Stimulated activated naive CD8-positive, alpha-beta T cell treated with anti-CD3 and anti-CD28 coated beads, Interleukin-15, amount 100 ng/mL, for 72 hours (primary cell): ENCODE measurements at regions not wholly inside any gene's neighbourhood (a gene's known extent, or its start where the extent isn't known, plus 50 kb on each side); places are given as distances from the start of the nearest gene placed in this dataset.

Experiments used
- ATAC-seq: fragments of 150-1000 bp; cut with Tn5 transposase; 2 replicates; pipeline ENCODE4 v1.10.0; 2021; ENCODE audit warnings: mild to moderate bottlenecking, moderate library complexity
- DNase-seq, 2 donors: peaks; one replicate each; pipeline ENCODE4 v3.0.0; 2021 to 2022
- H3K27ac Mint-ChIP-seq, 2 donors: one replicate each; pipeline ENCODE4 v1.8.0; 2022; ENCODE audit warnings: mild to moderate bottlenecking in 2 of 2, mixed read lengths in 2 of 2, moderate library complexity in 2 of 2
- H3K27me3 Mint-ChIP-seq: one replicate; pipeline ENCODE4 v1.8.0; 2022; ENCODE audit warnings: mixed read lengths
- H3K4me1 Mint-ChIP-seq: one replicate; pipeline ENCODE4 v1.8.0; 2022; ENCODE audit warnings: mild to moderate bottlenecking, mixed read lengths
- H3K4me3 Mint-ChIP-seq, 2 donors: one replicate each; pipeline ENCODE4 v1.8.0; 2022; ENCODE audit warnings: mild to moderate bottlenecking in 2 of 2, mixed read lengths in 2 of 2, moderate library complexity in 1 of 2
- H3K9me3 Mint-ChIP-seq, 2 donors: one replicate each; pipeline ENCODE4 v1.8.0; 2022; ENCODE audit warnings: mixed read lengths in 2 of 2

DNA sequence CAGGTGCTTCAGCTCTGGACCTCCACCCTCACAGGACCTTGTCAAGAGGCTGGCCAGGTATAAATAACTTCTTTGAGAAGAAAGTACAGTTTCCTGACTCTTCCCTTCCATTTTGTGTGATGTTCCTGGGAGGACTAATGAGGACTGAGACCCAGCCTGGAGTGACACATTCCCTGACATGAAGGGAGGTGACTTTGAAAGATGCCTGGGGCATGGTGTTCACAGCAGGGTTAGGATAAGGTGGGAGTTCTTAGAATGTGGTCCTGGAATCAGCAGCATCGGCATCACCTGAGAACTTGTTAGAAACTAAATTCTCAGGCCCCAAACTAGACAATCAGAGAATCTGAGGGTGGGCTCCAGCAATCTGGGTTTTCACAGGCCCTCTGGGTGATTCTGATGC, 224.9 kb upstream of the BOD1L1 start:
- Mint-ChIP-seq H3K9me3 (peaks cover 9 to 12% of the 10 kb centered on the region in 2 donors), H3K27ac (no peak overlapping the region), H3K4me3 (no peak overlapping the region), H3K4me1 (peaks cover 7% of the 10 kb centered on the region), H3K27me3 (peaks cover 6% of the 10 kb centered on the region)
- ATAC-seq (no peak), DNase-seq (no peak)

DNA sequence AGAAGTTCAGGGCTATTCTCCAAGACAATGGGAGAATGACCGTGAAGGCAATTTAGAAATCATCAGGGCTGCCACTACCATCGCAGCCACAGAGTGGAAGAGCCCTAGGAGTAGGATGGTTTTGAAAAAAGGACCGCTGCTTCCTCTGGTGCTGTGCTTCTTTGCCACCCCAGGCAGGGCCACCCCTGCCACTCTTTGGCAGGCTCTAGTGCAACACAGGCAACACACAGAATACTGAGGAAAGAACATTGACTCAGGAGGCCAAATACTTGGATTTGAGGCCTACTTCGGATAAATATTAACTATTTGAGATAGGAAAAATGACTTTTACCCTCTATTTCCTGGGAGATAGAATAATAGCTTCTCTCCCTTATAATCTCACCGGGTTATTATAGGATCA, 228.9 kb upstream of the BOD1L1 start:
- ATAC-seq = no peak
- no peaks in the 10 kb centered on the region for H3K4me1 Mint-ChIP-seq
- no peak overlapping the region for H3K4me3 Mint-ChIP-seq
- H3K27me3 Mint-ChIP-seq = no peaks in the 10 kb centered on the region
- DNase-seq = no peak
- no peaks in the 10 kb centered on the region for H3K9me3 Mint-ChIP-seq
- no peak overlapping the region for H3K27ac Mint-ChIP-seq

DNA sequence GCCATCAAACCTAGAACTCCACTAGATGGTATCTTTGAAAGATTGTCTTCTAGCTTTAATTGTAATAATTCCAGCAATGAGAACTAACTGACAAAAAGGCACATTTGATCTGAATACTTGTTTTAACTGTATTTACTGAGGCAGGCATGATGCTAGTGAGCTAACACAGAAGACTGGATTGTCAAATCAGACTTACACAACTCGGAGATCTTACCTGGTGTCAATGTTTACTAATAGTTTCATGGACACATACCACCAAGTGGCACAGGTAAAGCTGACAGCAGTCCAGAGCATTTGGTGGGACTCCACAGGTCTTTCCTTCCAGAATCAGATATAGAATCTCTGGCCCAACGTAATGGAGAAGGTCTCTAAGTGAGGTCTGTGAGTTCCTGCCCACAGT, 229.9 kb upstream of the BOD1L1 start:
- DNase-seq (no peak), ATAC-seq (no peak)
- no peak overlapping the region for H3K4me3 Mint-ChIP-seq
- peaks cover 0 to 5% of the 10 kb centered on the region in 2 donors for H3K9me3 Mint-ChIP-seq
- H3K4me1 Mint-ChIP-seq = no peaks in the 10 kb centered on the region
- no peak overlapping the region for H3K27ac Mint-ChIP-seq
- H3K27me3 Mint-ChIP-seq = no peaks in the 10 kb centered on the region

DNA sequence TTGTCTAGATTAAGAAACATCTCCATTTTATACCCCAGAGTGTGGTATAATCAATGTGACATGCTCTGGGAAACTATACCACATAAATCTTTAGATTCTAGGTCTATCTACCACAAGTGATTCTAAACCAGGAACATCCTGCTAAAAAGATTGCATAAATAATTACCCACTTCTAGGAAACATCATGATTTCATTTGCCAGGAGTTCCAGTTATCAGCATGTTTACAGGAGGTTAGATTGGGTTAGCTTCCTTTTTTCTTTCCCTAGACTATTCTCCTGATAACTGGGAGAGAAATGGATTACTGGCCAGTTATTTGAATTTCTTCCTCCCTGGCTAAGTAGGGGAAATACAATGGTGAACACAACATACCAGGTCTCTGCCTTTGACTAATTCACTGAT, 230.3 kb upstream of the BOD1L1 start:
- DNase-seq = no peak
- Mint-ChIP-seq H3K9me3 (peaks cover 4 to 9% of the 10 kb centered on the region in 2 donors), H3K27ac (no peak overlapping the region), H3K4me3 (no peak overlapping the region), H3K4me1 (no peaks in the 10 kb centered on the region), H3K27me3 (no peaks in the 10 kb centered on the region)
- ATAC-seq = no peak

DNA sequence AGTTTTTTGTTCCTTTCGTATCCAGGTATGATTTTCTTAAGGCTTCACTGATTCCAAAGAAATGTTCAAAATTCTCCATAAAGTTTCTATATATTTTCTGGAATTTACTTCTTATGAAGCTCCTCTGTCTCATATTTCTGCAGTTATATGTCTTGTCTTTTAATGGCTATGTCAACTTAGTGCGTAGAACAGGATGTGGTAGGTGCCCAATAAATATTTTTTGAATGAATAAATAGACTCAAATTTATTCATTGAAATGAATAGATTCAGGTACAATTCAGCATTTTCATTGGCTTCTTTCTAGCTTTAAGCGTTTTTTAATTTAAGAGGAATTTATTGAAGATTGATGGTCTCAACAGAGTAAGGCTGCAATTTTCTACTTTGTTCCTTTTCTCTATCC, 231.9 kb upstream of the BOD1L1 start:
- DNase-seq (no peak), ATAC-seq (no peak)
- Mint-ChIP-seq H3K9me3 (peaks cover 6 to 11% of the 10 kb centered on the region in 2 donors), H3K4me3 (no peak overlapping the region), H3K4me1 (no peaks in the 10 kb centered on the region), H3K27me3 (no peaks in the 10 kb centered on the region), H3K27ac (no peak overlapping the region)

DNA sequence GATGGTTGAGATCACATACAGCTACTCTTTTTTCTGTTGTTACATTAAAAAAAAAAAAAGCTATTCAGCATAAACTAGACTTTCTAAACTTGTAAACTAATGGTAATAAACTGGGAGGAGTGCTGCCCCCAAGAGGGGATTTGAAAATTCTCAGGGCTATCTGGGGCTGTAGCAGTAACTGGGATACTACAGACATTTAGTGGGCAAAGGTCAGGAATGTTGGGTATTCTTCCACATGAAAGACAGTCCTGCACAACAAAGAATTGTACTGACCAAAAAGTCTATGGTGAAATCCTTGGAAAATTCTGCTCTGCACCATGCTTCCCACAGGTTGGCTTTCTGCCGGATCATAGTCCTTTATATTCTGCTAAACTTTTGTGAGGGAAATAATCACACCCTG, 232.6 kb upstream of the BOD1L1 start:
- H3K27me3 Mint-ChIP-seq = no peaks in the 10 kb centered on the region
- H3K4me3 Mint-ChIP-seq = no peak overlapping the region

DNA sequence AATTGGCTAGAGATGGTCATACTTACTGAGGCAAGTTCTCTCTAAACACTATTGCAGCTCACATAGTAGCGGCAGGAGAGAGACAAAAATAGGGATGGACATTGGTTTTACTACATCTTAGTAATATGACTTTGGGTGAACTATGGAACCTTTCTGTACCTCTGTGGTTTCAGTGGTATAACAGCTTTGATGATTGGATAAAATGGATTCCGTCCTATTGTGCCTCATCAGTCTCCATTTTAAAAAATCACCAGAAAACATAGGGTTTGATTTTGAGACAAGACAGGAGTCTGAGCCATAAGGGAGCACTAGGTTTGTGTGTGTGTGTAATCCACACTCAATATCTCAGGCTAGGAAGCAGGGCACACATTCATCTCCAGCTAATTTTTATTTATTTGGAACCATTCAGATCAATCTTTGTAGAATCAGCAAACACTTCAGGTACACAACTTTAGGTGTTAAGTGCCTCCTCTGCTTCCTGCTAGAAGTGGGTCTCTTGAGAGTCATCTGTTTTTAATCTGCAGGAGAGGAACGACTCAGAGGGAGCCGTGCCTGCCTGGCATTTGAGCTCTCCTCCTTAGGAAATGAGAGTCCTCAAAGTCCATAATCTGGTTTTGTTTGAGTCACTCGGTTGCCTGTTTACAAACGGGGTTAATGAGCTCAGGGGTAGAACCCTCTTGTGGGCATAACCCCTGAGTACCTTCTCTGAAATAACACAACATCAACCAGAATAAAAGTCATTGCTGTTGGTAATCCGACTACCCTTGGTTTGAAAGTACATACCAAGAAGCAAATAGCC, 238.5 kb upstream of the BOD1L1 start:
- Mint-ChIP-seq H3K27ac (no peak overlapping the region), H3K4me1 (no peaks in the 10 kb centered on the region), H3K27me3 (no peaks in the 10 kb centered on the region), H3K4me3 (no peak overlapping the region), H3K9me3 (peaks cover 11 to 13% of the 10 kb centered on the region in 2 donors)
- DNase-seq = no peak
- ATAC-seq = no peak

More for the DNA sequence above, 232.6 kb upstream of the BOD1L1 start:
- ATAC-seq (no peak), DNase-seq (no peak)
- peaks cover 10 to 11% of the 10 kb centered on the region in 2 donors for H3K9me3 Mint-ChIP-seq
- H3K27ac Mint-ChIP-seq = no peak overlapping the region
- no peaks in the 10 kb centered on the region for H3K4me1 Mint-ChIP-seq

DNA sequence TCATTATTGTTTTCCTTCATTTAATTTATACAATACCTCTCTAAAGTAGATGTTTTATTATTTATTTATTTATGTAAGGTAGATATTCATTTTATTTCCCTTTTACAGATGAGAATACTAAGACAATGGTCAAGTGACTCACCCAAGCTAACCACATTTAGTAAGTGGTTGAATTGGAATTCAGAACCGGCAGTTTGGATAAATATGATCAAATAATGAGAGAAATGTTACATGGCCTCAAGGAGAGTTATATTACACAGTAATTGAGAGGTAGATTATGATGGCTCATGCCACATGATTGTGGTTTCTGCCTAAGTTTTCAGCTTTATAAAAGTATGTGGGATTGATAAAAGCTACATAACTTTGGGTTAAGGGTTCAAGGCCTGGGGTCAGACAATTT, 239.4 kb upstream of the BOD1L1 start:
- Mint-ChIP-seq H3K4me3 (no peak overlapping the region), H3K27me3 (no peaks in the 10 kb centered on the region), H3K9me3 (peaks cover 11 to 15% of the 10 kb centered on the region in 2 donors), H3K4me1 (no peaks in the 10 kb centered on the region), H3K27ac (no peak overlapping the region)
- no peak for ATAC-seq
- no peak for DNase-seq

DNA sequence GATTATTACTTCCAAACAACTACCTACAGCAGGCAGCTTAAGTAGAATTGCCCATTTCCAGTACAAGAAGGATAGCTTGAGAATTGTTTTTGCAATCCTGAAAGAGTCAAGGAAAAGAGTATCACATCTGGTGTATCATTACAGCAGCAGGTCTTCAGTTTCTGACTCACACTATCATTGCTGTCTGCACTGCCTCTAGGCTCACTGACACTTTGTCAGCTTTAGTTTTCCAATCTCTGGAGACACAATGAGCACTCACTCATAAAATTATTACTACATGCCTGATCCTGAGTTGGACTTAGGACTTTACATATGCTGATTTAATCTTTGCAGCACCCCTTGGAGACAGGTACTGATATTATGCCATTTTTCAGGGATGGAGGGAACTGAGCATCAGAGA, 244.6 kb upstream of the BOD1L1 start:
- H3K4me3 Mint-ChIP-seq = no peak overlapping the region
- no peaks in the 10 kb centered on the region for H3K4me1 Mint-ChIP-seq
- peaks cover 0 to 5% of the 10 kb centered on the region in 2 donors for H3K9me3 Mint-ChIP-seq
- H3K27ac Mint-ChIP-seq = no peak overlapping the region
- ATAC-seq (no peak), DNase-seq (no peak)
- no peaks in the 10 kb centered on the region for H3K27me3 Mint-ChIP-seq

DNA sequence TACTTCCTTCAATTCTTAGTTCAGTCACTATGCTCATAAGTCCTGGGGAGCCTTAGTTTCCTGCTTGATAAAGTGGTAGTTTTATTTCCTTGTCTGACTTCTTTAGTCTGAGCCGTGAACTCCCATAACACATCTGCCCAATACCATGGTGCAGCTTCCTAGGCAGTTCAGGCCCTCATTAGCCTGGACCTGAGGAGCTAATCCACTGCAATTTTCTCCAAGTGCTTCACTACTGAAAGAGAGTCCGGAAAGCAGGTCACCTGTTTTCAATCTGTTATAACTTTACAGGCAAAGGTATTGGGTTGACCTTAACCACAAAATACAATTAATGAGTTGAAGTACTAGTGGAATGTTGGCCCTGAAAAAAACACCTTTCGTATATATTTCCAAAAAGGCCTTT, 245.4 kb upstream of the BOD1L1 start:
- ATAC-seq (no peak), DNase-seq (no peak)
- H3K4me3 Mint-ChIP-seq = no peak overlapping the region
- no peaks in the 10 kb centered on the region for H3K4me1 Mint-ChIP-seq
- no peak overlapping the region for H3K27ac Mint-ChIP-seq
- no peaks in the 10 kb centered on the region for H3K27me3 Mint-ChIP-seq
- H3K9me3 Mint-ChIP-seq = peaks cover 0 to 5% of the 10 kb centered on the region in 2 donors

DNA sequence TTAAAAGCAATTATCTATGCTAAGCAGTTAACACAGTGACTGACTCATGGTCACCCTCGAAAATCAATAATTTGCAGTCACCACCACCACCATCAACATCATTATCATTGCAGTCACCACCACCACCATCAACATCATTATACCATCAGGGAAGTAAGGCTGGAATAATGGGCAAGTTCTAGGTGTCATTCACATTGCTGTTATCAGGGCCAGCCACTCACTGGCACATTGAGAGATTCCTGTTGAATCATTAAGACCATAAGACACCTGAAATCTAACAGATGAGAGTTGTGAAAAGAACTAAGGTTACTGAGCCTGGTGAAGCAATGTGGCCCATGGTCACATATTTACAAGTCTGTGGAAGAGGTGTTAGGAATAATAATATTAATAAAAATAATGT, 247.7 kb upstream of the BOD1L1 start:
- no peak overlapping the region for H3K27ac Mint-ChIP-seq
- H3K4me1 Mint-ChIP-seq = no peaks in the 10 kb centered on the region
- ATAC-seq (no peak), DNase-seq (no peak)
- peaks cover 5 to 6% of the 10 kb centered on the region in 2 donors for H3K9me3 Mint-ChIP-seq
- no peak overlapping the region for H3K4me3 Mint-ChIP-seq
- peaks cover 7% of the 10 kb centered on the region for H3K27me3 Mint-ChIP-seq

DNA sequence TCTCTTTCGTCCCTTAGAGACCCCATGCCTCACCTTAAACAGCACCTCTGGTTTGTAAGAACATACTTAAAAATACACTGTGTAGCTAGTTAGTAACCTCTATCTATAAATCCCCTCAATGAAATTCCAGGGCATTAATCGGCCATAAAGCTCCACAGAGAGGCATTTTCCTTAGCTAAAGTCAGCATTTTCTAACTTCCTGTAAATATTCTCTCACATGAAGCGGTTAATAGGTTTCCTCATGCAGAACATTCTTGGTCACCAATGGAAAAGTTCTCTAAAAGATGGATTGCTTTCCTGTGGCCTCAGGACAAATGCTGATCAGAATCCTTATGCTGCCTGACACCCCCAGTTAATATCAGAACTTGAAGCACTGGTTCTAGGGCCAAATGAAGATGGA, 248.6 kb upstream of the BOD1L1 start:
- ATAC-seq (no peak), DNase-seq (no peak)
- Mint-ChIP-seq H3K4me1 (no peaks in the 10 kb centered on the region), H3K27ac (no peak overlapping the region), H3K4me3 (no peak overlapping the region), H3K9me3 (peaks cover 1 to 6% of the 10 kb centered on the region in 2 donors), H3K27me3 (peaks cover 7% of the 10 kb centered on the region)

DNA sequence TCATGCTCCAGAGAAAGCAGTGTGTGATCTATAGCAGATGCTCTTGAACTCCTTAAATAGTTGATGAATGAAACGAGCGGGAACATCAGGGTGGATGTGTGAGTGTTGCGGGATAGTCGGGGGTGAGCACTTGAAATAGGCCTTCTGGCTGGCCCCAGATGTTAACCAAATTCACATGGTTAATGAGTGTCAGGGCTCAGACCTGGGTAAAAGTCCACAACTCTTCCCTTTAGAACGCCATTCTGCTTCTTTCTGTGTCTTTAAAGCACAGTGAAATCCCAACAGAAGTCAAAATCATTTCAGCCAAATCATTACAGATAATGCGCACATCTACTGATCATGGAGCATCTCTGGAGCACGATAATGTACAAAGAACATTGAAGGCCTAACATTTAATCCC, 249.4 kb upstream of the BOD1L1 start:
- Mint-ChIP-seq H3K27me3 (peaks cover 7% of the 10 kb centered on the region), H3K27ac (no peak overlapping the region), H3K4me3 (no peak overlapping the region), H3K9me3 (peaks cover 0 to 6% of the 10 kb centered on the region in 2 donors), H3K4me1 (no peaks in the 10 kb centered on the region)
- DNase-seq = no peak
- ATAC-seq = no peak

DNA sequence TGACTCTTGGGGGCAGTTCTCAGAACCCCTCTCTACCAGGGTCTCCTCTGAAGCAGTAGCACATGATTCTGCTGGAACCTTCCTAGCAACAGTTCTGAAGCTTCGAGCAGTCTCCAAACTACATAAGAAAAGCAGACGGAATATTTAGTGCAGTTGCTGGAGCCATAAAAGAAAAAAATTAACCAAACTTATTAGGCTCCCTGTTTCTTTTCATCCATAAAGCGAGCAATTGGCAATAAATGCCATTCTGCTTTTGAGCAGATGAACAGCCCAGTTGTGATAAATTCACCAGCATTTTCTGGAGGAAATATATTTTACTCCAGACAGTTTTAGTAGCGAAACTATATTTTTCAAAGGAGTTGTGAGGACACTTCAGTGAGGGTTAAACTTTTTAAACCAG, 250.1 kb upstream of the BOD1L1 start:
- Mint-ChIP-seq H3K27ac (no peak overlapping the region), H3K4me3 (no peak overlapping the region), H3K4me1 (no peaks in the 10 kb centered on the region), H3K9me3 (peaks cover 0 to 6% of the 10 kb centered on the region in 2 donors), H3K27me3 (peaks cover 7% of the 10 kb centered on the region)
- no peak for DNase-seq
- ATAC-seq = no peak

DNA sequence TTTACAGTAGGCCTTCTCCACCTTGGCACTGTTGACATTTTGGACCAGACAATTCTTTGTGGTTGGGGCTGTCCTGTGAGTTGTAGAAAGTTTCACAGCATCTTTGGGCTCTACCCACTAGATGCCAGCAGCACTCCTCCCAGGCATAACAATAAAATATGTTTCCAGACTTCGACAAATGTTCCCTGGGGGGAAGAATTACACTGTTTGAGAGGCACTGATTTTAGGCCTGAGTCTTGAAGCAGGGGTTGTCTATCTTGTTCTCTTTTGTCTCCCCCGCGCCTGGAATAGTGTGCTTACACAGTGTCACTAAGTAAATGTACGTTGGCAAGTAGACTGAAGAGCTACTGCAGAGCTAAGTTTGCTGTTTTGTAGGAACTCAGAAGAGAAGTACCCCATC, 254.4 kb upstream of the BOD1L1 start:
- ATAC-seq (peak; percentile 15), DNase-seq (no peak)
- H3K9me3 Mint-ChIP-seq = peaks cover 0 to 6% of the 10 kb centered on the region in 2 donors
- no peak overlapping the region for H3K27ac Mint-ChIP-seq
- peaks cover 7% of the 10 kb centered on the region for H3K27me3 Mint-ChIP-seq
- no peaks in the 10 kb centered on the region for H3K4me1 Mint-ChIP-seq
- H3K4me3 Mint-ChIP-seq = no peak overlapping the region

DNA sequence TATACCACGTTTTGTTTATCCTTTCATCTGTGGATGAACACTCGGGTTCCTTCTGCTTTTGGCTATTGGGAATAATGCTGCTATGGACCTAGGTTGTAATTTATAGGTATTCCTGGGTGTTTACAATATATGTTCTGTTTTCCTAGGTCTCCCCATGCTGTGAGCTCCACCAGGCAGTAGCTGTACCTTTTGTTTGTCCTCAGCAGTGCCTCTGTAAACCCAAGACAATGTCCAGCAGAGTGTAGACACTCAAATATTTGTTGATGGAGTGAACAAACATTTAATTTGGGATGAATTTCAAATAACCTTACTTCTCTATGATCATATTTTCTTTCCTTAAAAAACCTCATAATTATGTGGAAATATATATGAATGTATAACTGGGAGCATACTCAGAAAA, 259.5 kb upstream of the BOD1L1 start:
- ATAC-seq (no peak), DNase-seq (no peak)
- no peaks in the 10 kb centered on the region for H3K27me3 Mint-ChIP-seq
- H3K4me1 Mint-ChIP-seq = no peaks in the 10 kb centered on the region
- H3K9me3 Mint-ChIP-seq = no peaks in the 10 kb centered on the region
- H3K4me3 Mint-ChIP-seq = no peak overlapping the region
- no peak overlapping the region for H3K27ac Mint-ChIP-seq

DNA sequence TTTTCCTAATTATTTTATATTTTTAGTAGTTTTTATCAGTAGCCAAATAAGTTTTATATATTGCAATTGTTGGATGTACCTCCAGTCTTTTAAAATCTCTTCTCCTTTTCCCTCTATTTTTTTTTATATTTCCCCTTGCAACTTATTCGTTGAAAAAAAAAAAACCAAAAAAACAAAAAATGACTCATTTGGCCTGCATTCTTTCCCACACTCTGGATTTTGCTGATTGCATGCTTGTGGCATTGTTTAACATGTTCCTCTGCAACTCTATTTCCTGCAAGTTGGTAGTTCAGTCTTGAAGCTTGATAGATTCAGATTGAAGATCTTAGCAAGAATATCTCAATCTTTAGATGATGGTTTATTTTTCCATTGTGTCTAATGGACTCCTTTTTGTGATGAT, 260.6 kb upstream of the BOD1L1 start:
- Mint-ChIP-seq H3K4me3 (no peak overlapping the region), H3K4me1 (no peaks in the 10 kb centered on the region), H3K27ac (no peak overlapping the region), H3K27me3 (no peaks in the 10 kb centered on the region), H3K9me3 (no peaks in the 10 kb centered on the region)
- no peak for DNase-seq
- no peak for ATAC-seq
